Thyroid gland (tissue), 4 donors: ENCODE measurements at regions not wholly inside any gene's neighbourhood (a gene's known extent, or its start where the extent isn't known, plus 50 kb on each side); places are given as distances from the start of the nearest gene placed in this dataset. TPM values are rescaled to one million over a fixed set of nuclear protein-coding genes. Genes with fewer than 3 reads are reported as not detected.

Experiments used
- DNase-seq, 2 donors: peaks; one replicate each; pipeline ENCODE4 v3.0.0-alpha.2; 2019
- H3K27ac ChIP-seq, 3 donors: fragments of 200-600 bp; sonication (generic); 1 replicate in 2 of 3; 2 replicates in 1 of 3; pipeline ENCODE4 v1.5.1; 2016 to 2019; ENCODE audit warnings: mild to moderate bottlenecking in 1 of 3, moderate library complexity in 1 of 3
- H3K27me3 ChIP-seq: fragments of 200-600 bp; sonication (generic); one replicate; pipeline ENCODE4 v1.5.1; 2019
- H3K36me3 ChIP-seq, 2 donors: fragments of 200-600 bp; sonication (generic); one replicate each; pipeline ENCODE4 v1.5.1; 2016 to 2019
- H3K4me1 ChIP-seq, 2 donors: fragments of 200-600 bp; sonication (generic); one replicate each; pipeline ENCODE4 v1.5.1; 2017 to 2019
- H3K4me3 ChIP-seq, 3 donors: fragments of 200-600 bp; sonication (generic); replicated peaks in 1 of 3; 1 replicate in 2 of 3; 2 replicates in 1 of 3; pipeline ENCODE4 v1.5.1; 2016; ENCODE audit warnings: mild to moderate bottlenecking in 1 of 3
- H3K9me3 ChIP-seq: fragments of 200-600 bp; sonication (generic); one replicate; pipeline ENCODE4 v1.5.1; 2017
- POLR2A ChIP-seq, 2 donors: fragments of 450-650 bp; IDR thresholded peaks; one replicate each; pipeline ENCODE4 v1.6.1; 2017; ENCODE audit warnings: antibody characterized with exemption in 2 of 2, mild to moderate bottlenecking in 2 of 2, moderate library complexity in 1 of 2
- WGBS, 2 donors: methylation state at CpG; one replicate each; pipeline ENCODE4 v1.1.5; 2017; 5-methylcytosine and 5-hydroxymethylcytosine counted together
- intact Hi-C: fragments of 100-400 bp; cut with DNase I; formaldehyde crosslinking; loops from one replicate; pipeline ENCODE4 v1.15.1; 2023
- small RNA-seq: library from RNA; depleted of rRNA; stranded (forward); fragments of <200 nt; gene quantifications from one replicate; pipeline ENCODE3, GENCODE V24; 2016
- TF ChIP-seq, protein P1 (sequence below), 6 experiments: fragments of 200-600 bp in 3 of 6; fragments of 450-650 bp in 3 of 6; sonication (generic) in 3 of 6; IDR thresholded peaks; one replicate each; pipeline ENCODE4 v1.5.1; 2016 to 2019; ENCODE audit warnings: antibody characterized with exemption in 6 of 6, mild to moderate bottlenecking in 2 of 6, inconsistent platforms in 1 of 6, moderate library complexity in 1 of 6

DNA sequence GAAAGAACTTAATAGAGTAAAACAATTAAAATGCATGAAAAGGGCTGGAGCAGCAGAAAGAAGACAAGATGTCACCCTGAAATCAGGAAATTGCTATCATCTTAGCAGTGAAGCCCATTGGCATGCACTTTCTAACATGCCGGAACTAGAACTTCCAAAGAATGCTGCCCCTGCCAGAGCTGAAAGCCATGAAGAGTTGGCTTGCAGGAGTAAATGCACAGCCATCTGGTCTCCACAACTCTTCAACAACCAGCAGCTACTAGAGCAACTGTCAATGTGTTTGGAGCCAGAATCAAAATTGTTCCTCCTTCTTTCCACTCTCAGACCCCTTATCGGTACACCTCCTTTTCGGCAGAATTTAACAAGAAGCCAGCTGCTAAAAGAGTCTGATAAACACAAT, 414.1 kb downstream of the KCNH5 start:
- no peak for TF ChIP-seq POLR2A (IDR thresholded peaks at IDR 0.05)
- TF ChIP-seq, protein P1, sequence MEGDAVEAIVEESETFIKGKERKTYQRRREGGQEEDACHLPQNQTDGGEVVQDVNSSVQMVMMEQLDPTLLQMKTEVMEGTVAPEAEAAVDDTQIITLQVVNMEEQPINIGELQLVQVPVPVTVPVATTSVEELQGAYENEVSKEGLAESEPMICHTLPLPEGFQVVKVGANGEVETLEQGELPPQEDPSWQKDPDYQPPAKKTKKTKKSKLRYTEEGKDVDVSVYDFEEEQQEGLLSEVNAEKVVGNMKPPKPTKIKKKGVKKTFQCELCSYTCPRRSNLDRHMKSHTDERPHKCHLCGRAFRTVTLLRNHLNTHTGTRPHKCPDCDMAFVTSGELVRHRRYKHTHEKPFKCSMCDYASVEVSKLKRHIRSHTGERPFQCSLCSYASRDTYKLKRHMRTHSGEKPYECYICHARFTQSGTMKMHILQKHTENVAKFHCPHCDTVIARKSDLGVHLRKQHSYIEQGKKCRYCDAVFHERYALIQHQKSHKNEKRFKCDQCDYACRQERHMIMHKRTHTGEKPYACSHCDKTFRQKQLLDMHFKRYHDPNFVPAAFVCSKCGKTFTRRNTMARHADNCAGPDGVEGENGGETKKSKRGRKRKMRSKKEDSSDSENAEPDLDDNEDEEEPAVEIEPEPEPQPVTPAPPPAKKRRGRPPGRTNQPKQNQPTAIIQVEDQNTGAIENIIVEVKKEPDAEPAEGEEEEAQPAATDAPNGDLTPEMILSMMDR (IDR thresholded peaks at IDR 0.05) = no peak
- H3K27me3 ChIP-seq = no peaks in the 10 kb centered on the region
- intact Hi-C loops = no loop called here
- H3K36me3 ChIP-seq = no peaks in the 10 kb centered on the region
- H3K27ac ChIP-seq = no peak overlapping the region
- H3K4me3 ChIP-seq = no peak overlapping the region
- 91 to 94% methylated on average over 3 of the region's 3 CpGs for WGBS, 2 donors
- H3K9me3 ChIP-seq = no peaks in the 10 kb centered on the region
- DNase-seq = no peak
- H3K4me1 ChIP-seq = no peaks in the 10 kb centered on the region

DNA sequence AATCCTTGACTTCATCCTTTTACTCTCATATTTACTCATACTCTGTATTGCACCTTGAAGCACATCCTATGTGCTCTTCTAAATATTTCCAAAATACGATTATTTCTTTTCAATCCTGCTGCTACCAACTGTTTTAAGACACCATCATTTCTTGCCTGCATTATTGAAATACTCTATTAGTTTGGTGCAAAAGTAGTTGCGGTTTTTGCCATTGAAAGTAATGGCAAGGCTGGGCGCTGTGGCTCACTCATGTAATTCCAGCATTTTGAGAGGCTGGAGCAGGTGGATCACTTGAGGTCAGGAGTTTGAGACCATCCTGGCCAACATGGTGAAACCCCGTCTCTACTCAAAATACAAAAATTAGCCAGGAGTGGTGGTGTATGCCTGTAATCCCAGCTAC, 412.5 kb downstream of the KCNH5 start:
- DNase-seq = no peak

DNA sequence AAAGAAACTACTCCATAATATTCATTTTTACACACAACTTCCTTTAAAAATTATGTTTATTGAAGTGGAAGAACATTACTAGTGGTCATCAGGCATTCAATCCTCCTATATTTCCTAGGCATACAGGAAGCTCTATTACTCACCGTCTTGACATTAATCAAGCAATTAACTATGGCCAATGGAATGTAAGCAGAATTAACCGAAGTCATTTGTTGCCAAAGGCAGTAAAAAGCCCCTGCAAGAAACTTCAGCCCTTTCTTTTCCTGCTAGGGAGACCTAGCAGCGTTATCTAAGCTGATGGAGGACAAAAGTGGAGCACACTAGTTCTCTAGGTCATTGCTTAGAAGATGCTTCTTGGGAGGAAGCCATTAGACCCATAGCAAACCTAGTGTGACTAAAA, 399.6 kb downstream of the KCNH5 start:
- DNase-seq = no peak
- no peaks in the 10 kb centered on the region for H3K36me3 ChIP-seq
- H3K27me3 ChIP-seq = no peaks in the 10 kb centered on the region
- H3K9me3 ChIP-seq = no peaks in the 10 kb centered on the region
- no peaks in the 10 kb centered on the region for H3K4me1 ChIP-seq
- WGBS, 2 donors = 57 to 64% methylated on average over 3 of the region's 3 CpGs
- no peak for TF ChIP-seq POLR2A (IDR thresholded peaks at IDR 0.05)
- TF ChIP-seq, protein P1 (IDR thresholded peaks at IDR 0.05) = no peak
- H3K4me3 ChIP-seq = no peak overlapping the region
- H3K27ac ChIP-seq = no peak overlapping the region
- intact Hi-C loops = no loop called here

More for the DNA sequence above, 412.5 kb downstream of the KCNH5 start:
- H3K27ac ChIP-seq = no peak overlapping the region
- no peaks in the 10 kb centered on the region for H3K4me1 ChIP-seq
- H3K36me3 ChIP-seq = no peaks in the 10 kb centered on the region
- no peaks in the 10 kb centered on the region for H3K9me3 ChIP-seq
- WGBS, 2 donors = 90 to 91% methylated on average over 4 of the region's 4 CpGs
- intact Hi-C loops = no loop called here
- no peak for TF ChIP-seq POLR2A (IDR thresholded peaks at IDR 0.05)
- TF ChIP-seq, protein P1 (IDR thresholded peaks at IDR 0.05) = no peak
- no peaks in the 10 kb centered on the region for H3K27me3 ChIP-seq
- no peak overlapping the region for H3K4me3 ChIP-seq

Small RNA genes lying in the stretch of these regions (small RNA-seq; reads per million reads assigned to genes)
- gene AL389895.1 = not detected
